HL-60 (cell line): ENCODE measurements at regions not wholly inside any gene's neighbourhood (a gene's known extent, or its start where the extent isn't known, plus 50 kb on each side); places are given as distances from the start of the nearest gene placed in this dataset.
"Not testable (repeated sequence)": the region's sequence is repeated elsewhere in the genome, so short reads cannot be mapped to it uniquely, and the experiment has no call there.

Experiments used
- POLR2AphosphoS5 ChIP-seq: IDR thresholded peaks from 2 replicates; pipeline ENCODE4 v1.6.1; 2012; ENCODE audit warnings: low read depth
- REST ChIP-seq: IDR thresholded peaks from 2 replicates; pipeline ENCODE4 v1.6.1; 2012; ENCODE audit warnings: low read depth; ENCODE audit not compliant: insufficient replicate concordance

GRCh38 chr22:22321743-22322611 lies 77.4 kb downstream of the VPREB1 start:
- peak; percentile 17; the same call in 1 of the 2 replicates for TF ChIP-seq POLR2AphosphoS5
- not testable (repeated sequence) for TF ChIP-seq REST
